HG02840 (cell line): ENCODE measurements at regions not wholly inside any gene's neighbourhood (a gene's known extent, or its start where the extent isn't known, plus 50 kb on each side); places are given as distances from the start of the nearest gene placed in this dataset.

Experiments used
- ATAC-seq: cut with Tn5 transposase; IDR thresholded peaks from one replicate; pipeline ENCODE4 v1.9.1; 2021; ENCODE audit warnings: mild to moderate bottlenecking, moderate library complexity, moderate number of reproducible peaks; ENCODE audit not compliant: unreplicated experiment, low FRiP score

GRCh38 chr3:148420242-148420641 lies 277.5 kb upstream of the AGTR1 start:
- no peak for ATAC-seq

- no peak for ATAC-seq
These were observed 268.7 kb upstream of the AGTR1 start for GRCh38 chr3:148428862-148429605.

- no peak for ATAC-seq
These were observed 264.0 kb upstream of the AGTR1 start for GRCh38 chr3:148433665-148434064.

GRCh38 chr3:148435534-148435933 lies 262.2 kb upstream of the AGTR1 start:
- no peak for ATAC-seq

- ATAC-seq, result no peak
These were observed 258.4 kb upstream of the AGTR1 start for GRCh38 chr3:148439254-148439822.

GRCh38 chr3:148441191-148441590 lies 256.5 kb upstream of the AGTR1 start:
- ATAC-seq, result no peak

GRCh38 chr3:148450819-148451218 lies 246.9 kb upstream of the AGTR1 start:
- ATAC-seq, result no peak

GRCh38 chr3:148451969-148452368 lies 245.7 kb upstream of the AGTR1 start:
- no peak for ATAC-seq

GRCh38 chr3:148453781-148454191 lies 243.9 kb upstream of the AGTR1 start:
- ATAC-seq, result no peak

- no peak for ATAC-seq
These were observed 242.6 kb upstream of the AGTR1 start for GRCh38 chr3:148455098-148455497.

- ATAC-seq, result no peak
These were observed 239.8 kb upstream of the AGTR1 start for GRCh38 chr3:148457886-148458285.

GRCh38 chr3:148459931-148460513 lies 237.7 kb upstream of the AGTR1 start:
- no peak for ATAC-seq

GRCh38 chr3:148460686-148461085 lies 237.0 kb upstream of the AGTR1 start:
- no peak for ATAC-seq

- no peak for ATAC-seq
These were observed 233.5 kb upstream of the AGTR1 start for GRCh38 chr3:148464246-148464645.

GRCh38 chr3:148466143-148466542 lies 231.6 kb upstream of the AGTR1 start:
- no peak for ATAC-seq

- no peak for ATAC-seq
These were observed 230.5 kb upstream of the AGTR1 start for GRCh38 chr3:148466980-148467740.

- ATAC-seq, result no peak
These were observed 220.3 kb upstream of the AGTR1 start for GRCh38 chr3:148477375-148477774.

- no peak for ATAC-seq
These were observed 204.1 kb upstream of the AGTR1 start for GRCh38 chr3:148493631-148494030.

GRCh38 chr3:148494451-148494850 lies 203.3 kb upstream of the AGTR1 start:
- ATAC-seq, result no peak

GRCh38 chr3:148500881-148501280 lies 196.8 kb upstream of the AGTR1 start:
- ATAC-seq, result no peak

GRCh38 chr3:148510116-148510515 lies 187.6 kb upstream of the AGTR1 start:
- ATAC-seq, result no peak
